ENCODE measurements at regions not wholly inside any gene's neighbourhood (a gene's known extent, or its start where the extent isn't known, plus 50 kb on each side); places are given as distances from the start of the nearest gene placed in this dataset.
"Not testable (repeated sequence)": the region's sequence is repeated elsewhere in the genome, so short reads cannot be mapped to it uniquely, and the experiment has no call there.

GRCh38 chr4:34417160-34417559, 1827.2 kb downstream of the ARAP2 start:
- POLR2A ChIA-PET, result no interaction called here
- CTCF ChIA-PET, result no interaction called here

GRCh38 chr4:34419871-34420270, 1824.4 kb downstream of the ARAP2 start:
- ChIA-PET POLR2A (no interaction called here), CTCF (no interaction called here)

- POLR2A ChIA-PET, result no interaction called here
Observed at GRCh38 chr4:34422472-34423175, 1821.7 kb downstream of the ARAP2 start.

GRCh38 chr4:34432706-34433105, 1811.6 kb downstream of the ARAP2 start:
- POLR2A ChIA-PET, result no interaction called here

More at GRCh38 chr4:34422472-34423175, 1821.7 kb downstream of the ARAP2 start:
- CTCF ChIA-PET, result no interaction called here

GRCh38 chr4:34434377-34434776, 1809.9 kb downstream of the ARAP2 start:
- CTCF ChIA-PET, POLR2A ChIA-PET: not testable (repeated sequence)

More at GRCh38 chr4:34432706-34433105, 1811.6 kb downstream of the ARAP2 start:
- CTCF ChIA-PET, result no interaction called here

- POLR2A ChIA-PET, result no interaction called here
- CTCF ChIA-PET, result no interaction called here
Observed at GRCh38 chr4:34464196-34464595, 1780.1 kb downstream of the ARAP2 start.

GRCh38 chr4:34466411-34466810, 1777.9 kb downstream of the ARAP2 start:
- POLR2A ChIA-PET, result no interaction called here
- CTCF ChIA-PET, result no interaction called here

- POLR2A ChIA-PET, result no interaction called here
- CTCF ChIA-PET, result no interaction called here
Observed at GRCh38 chr4:34469516-34469915, 1774.8 kb downstream of the ARAP2 start.

- ChIA-PET CTCF (no interaction called here), POLR2A (no interaction called here)
Observed at GRCh38 chr4:34485252-34485651, 1759.1 kb downstream of the ARAP2 start.

GRCh38 chr4:34486461-34487363, 1757.6 kb downstream of the ARAP2 start:
- POLR2A ChIA-PET, result no interaction called here
- CTCF ChIA-PET, result no interaction called here

GRCh38 chr4:34492414-34492813, 1751.9 kb downstream of the ARAP2 start:
- POLR2A ChIA-PET, result no interaction called here

GRCh38 chr4:34502086-34502485, 1742.2 kb downstream of the ARAP2 start:
- POLR2A ChIA-PET, result no interaction called here
- CTCF ChIA-PET, result no interaction called here

More at GRCh38 chr4:34492414-34492813, 1751.9 kb downstream of the ARAP2 start:
- CTCF ChIA-PET, result no interaction called here

- POLR2A ChIA-PET, CTCF ChIA-PET: not testable (repeated sequence)
Observed at GRCh38 chr4:34504731-34505130, 1739.6 kb downstream of the ARAP2 start.

GRCh38 chr4:34506511-34507092, 1737.7 kb downstream of the ARAP2 start:
- POLR2A ChIA-PET, CTCF ChIA-PET: not testable (repeated sequence)

GRCh38 chr4:34512616-34513015, 1731.7 kb downstream of the ARAP2 start:
- ChIA-PET POLR2A (no interaction called here), CTCF (no interaction called here)

- ChIA-PET POLR2A (no interaction called here), CTCF (no interaction called here)
Observed at GRCh38 chr4:34516524-34516923, 1727.8 kb downstream of the ARAP2 start.

GRCh38 chr4:34534916-34535315, 1709.4 kb downstream of the ARAP2 start:
- ChIA-PET CTCF (no interaction called here), POLR2A (no interaction called here)

GRCh38 chr4:34566091-34566490, 1678.2 kb downstream of the ARAP2 start:
- CTCF ChIA-PET, result no interaction called here
- POLR2A ChIA-PET, result no interaction called here

- ChIA-PET POLR2A (no interaction called here), CTCF (no interaction called here)
Observed at GRCh38 chr4:34572026-34572425, 1672.3 kb downstream of the ARAP2 start.

- ChIA-PET POLR2A (no interaction called here), CTCF (no interaction called here)
Observed at GRCh38 chr4:34615315-34615714, 1629.0 kb downstream of the ARAP2 start.

GRCh38 chr4:34619531-34620162, 1624.7 kb downstream of the ARAP2 start:
- ChIA-PET CTCF (no interaction called here), POLR2A (no interaction called here)

Data from activated CD8-positive, alpha-beta memory T cell treated with anti-CD3 and anti-CD28 coated beads for 36 hours (primary cell).